Activated B cell treated with CpG ODN at 0.5 μM for 24 hours (primary cell): ENCODE measurements at regions not wholly inside any gene's neighbourhood (a gene's known extent, or its start where the extent isn't known, plus 50 kb on each side); places are given as distances from the start of the nearest gene placed in this dataset.

Source experiments
- ATAC-seq: fragments of 200-7000 bp; cut with Tn5 transposase; one replicate; pipeline ENCODE4 v1.10.0; 2021; ENCODE audit warnings: low read depth, mild to moderate bottlenecking, moderate library complexity
- CTCF ChIA-PET: fragments of 350-600 bp; sonication (Branson Sonifier 250); formaldehyde crosslinking; loops from one replicate; lab custom pipeline; 2021; ENCODE audit warnings: antibody characterized with exemption; lab: Charles Lee
- POLR2A ChIA-PET: fragments of 350-600 bp; sonication (Branson Sonifier 250); formaldehyde crosslinking; loops from one replicate; lab custom pipeline; 2021; ENCODE audit warnings: antibody characterized with exemption; lab: Charles Lee
- DNase-seq: peaks from one replicate; pipeline ENCODE4 v3.0.0; 2022
- H3K27ac Mint-ChIP-seq: one replicate; pipeline ENCODE4 v1.8.0; 2020; ENCODE audit warnings: mixed read lengths
- H3K27me3 Mint-ChIP-seq: one replicate; pipeline ENCODE4 v1.8.0; 2021; ENCODE audit warnings: mixed read lengths
- H3K36me3 Mint-ChIP-seq: one replicate; pipeline ENCODE4 v1.8.0; 2021; ENCODE audit warnings: low read depth, mixed read lengths
- H3K4me1 Mint-ChIP-seq: one replicate; pipeline ENCODE4 v1.8.0; 2021; ENCODE audit warnings: mixed read lengths
- H3K4me3 Mint-ChIP-seq: one replicate; pipeline ENCODE4 v1.8.0; 2020; ENCODE audit warnings: mild to moderate bottlenecking, mixed read lengths
- H3K9me3 Mint-ChIP-seq: one replicate; pipeline ENCODE4 v1.8.0; 2020; ENCODE audit warnings: mixed read lengths
- intact Hi-C: fragments of 100-400 bp; cut with micrococcal nuclease; formaldehyde crosslinking; loops from one replicate; pipeline ENCODE4 v1.15.1; 2024
- TF ChIP-seq, protein P1 (sequence below): fragments of 200-600 bp; IDR thresholded peaks from one replicate; pipeline ENCODE4 v1.8.0; 2022; ENCODE audit warnings: antibody characterized with exemption, mild to moderate bottlenecking

DNA sequence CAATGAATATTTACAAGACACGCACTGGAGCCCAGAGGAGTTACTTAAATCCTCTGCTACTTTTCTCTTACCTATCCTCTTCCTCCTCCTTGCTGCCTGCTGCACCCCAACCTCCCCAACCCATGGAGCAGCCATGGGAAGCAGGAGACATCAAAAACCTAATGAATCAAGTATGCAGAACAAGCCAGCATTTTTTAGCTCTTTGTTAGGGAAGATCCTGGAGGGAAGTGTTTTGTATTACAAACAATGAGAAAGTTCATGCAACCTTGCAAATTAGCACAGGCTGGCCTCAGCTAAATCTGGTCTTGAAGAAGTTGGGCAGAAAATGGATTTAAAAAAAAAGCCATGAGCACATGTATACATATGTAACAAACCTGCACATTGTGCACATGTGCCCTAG is 498.8 kb downstream of the KIF4B start:
- POLR2A ChIA-PET, result no interaction called here
- no peak overlapping the region for H3K27ac Mint-ChIP-seq
- ATAC-seq (no peak), DNase-seq (no peak)
- no peaks in the 10 kb centered on the region for H3K9me3 Mint-ChIP-seq
- H3K4me1 Mint-ChIP-seq, result no peaks in the 10 kb centered on the region
- CTCF ChIA-PET, result no interaction called here
- TF ChIP-seq, protein P1, sequence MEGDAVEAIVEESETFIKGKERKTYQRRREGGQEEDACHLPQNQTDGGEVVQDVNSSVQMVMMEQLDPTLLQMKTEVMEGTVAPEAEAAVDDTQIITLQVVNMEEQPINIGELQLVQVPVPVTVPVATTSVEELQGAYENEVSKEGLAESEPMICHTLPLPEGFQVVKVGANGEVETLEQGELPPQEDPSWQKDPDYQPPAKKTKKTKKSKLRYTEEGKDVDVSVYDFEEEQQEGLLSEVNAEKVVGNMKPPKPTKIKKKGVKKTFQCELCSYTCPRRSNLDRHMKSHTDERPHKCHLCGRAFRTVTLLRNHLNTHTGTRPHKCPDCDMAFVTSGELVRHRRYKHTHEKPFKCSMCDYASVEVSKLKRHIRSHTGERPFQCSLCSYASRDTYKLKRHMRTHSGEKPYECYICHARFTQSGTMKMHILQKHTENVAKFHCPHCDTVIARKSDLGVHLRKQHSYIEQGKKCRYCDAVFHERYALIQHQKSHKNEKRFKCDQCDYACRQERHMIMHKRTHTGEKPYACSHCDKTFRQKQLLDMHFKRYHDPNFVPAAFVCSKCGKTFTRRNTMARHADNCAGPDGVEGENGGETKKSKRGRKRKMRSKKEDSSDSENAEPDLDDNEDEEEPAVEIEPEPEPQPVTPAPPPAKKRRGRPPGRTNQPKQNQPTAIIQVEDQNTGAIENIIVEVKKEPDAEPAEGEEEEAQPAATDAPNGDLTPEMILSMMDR, result no peak
- H3K36me3 Mint-ChIP-seq, result no peaks in the 10 kb centered on the region
- intact Hi-C loops, result no loop called here
- no peaks in the 10 kb centered on the region for H3K27me3 Mint-ChIP-seq
- H3K4me3 Mint-ChIP-seq, result no peak overlapping the region

DNA sequence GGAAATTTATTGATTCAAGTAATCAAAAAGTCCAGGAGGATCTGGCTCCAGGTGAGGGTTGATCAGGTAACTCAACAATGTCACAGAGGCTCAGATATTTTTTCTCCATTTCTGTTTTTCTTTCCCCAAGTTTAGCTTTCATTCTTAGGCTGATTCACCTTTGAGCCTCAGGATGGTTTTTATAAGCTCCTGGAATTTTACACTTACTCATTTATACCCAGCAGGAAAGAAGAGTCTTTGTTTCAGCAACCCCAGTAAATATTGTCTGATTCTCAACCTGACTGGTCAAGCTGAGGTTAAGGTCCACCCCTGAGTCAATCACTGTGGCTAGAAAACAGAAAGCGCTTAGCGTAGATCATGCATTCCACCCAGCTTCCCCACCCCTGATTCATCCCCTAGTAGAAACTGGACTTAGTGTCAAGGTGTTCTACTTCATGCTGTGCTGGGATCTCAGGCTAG is 500.6 kb downstream of the KIF4B start:
- intact Hi-C loops, result no loop called here
- Mint-ChIP-seq H3K4me1 (no peaks in the 10 kb centered on the region), H3K36me3 (no peaks in the 10 kb centered on the region), H3K27me3 (no peaks in the 10 kb centered on the region), H3K9me3 (no peaks in the 10 kb centered on the region), H3K27ac (no peak overlapping the region), H3K4me3 (no peak overlapping the region)
- DNase-seq (no peak), ATAC-seq (no peak)
- TF ChIP-seq, protein P1, result no peak
- CTCF ChIA-PET, result no interaction called here
- POLR2A ChIA-PET, result no interaction called here

DNA sequence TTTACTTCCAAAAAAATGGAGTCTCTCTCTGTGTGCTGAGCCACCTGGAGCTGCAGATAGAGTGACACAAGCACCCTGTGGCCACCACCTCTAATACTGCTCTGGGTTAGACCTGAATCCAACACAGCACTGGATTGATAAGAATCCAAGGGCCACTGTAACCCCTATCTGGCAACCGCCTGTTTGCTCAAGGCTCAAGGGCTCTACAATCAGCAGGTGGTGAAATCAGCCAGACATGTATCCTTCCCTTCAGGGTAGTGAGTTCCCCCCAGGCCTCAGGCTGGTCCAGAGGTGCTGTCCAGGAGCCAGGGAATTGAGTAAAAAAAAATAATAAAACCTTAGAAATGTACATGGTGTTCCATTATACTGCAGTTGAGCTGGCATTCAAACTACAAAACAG is 509.0 kb downstream of the KIF4B start:
- no peak for DNase-seq

DNA sequence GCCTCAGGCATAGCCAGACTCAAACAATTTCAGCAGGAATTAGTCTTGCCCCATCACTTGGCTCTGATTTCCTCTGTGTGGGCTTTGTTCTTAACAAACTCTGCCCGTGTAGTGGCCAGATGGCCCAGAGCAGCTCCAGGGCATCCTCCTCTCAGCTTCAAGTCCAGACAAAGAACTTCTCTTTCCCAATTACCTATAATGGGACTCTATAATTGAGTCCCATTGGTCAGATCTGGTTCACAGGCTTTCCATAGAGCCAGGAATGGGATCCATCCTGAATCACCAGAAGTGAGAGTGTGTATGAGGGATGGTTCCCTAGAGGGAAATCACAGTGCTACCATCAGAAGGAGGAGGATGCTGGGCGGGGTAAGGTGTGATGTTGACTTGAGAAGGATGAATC is 515.8 kb downstream of the KIF4B start:
- no peak for ATAC-seq
- intact Hi-C loops, result no loop called here
- Mint-ChIP-seq H3K36me3 (no peaks in the 10 kb centered on the region), H3K27ac (no peak overlapping the region), H3K4me3 (no peak overlapping the region), H3K27me3 (no peaks in the 10 kb centered on the region), H3K4me1 (no peaks in the 10 kb centered on the region), H3K9me3 (no peaks in the 10 kb centered on the region)
- POLR2A ChIA-PET, result no interaction called here
- TF ChIP-seq, protein P1, result no peak
- DNase-seq, result no peak
- CTCF ChIA-PET, result no interaction called here

More for the DNA sequence above, 509.0 kb downstream of the KIF4B start:
- intact Hi-C loops, result no loop called here
- POLR2A ChIA-PET, result no interaction called here
- CTCF ChIA-PET, result no interaction called here
- Mint-ChIP-seq H3K27ac (no peak overlapping the region), H3K4me3 (no peak overlapping the region), H3K36me3 (no peaks in the 10 kb centered on the region), H3K9me3 (no peaks in the 10 kb centered on the region), H3K4me1 (no peaks in the 10 kb centered on the region), H3K27me3 (no peaks in the 10 kb centered on the region)
- TF ChIP-seq, protein P1, result no peak
- ATAC-seq, result no peak

DNA sequence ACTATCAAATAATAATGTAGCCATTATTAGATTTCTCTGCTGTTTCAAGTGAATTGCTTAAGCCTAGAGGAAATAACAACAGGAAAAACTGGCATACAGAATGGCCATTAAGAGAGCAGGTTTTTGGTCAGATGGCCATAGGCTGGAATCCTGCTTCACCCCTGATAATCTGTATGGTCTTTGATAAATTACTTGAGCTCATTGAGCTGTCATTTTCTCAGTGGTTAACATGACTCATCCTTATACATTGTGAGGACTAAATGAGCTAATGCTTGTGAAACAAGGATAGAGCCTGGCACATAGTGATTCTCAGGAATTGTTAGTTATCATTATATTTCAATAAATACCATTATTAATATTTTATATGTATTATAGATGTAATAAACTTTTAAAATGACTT is 516.5 kb downstream of the KIF4B start:
- CTCF ChIA-PET, result no interaction called here
- intact Hi-C loops, result no loop called here
- POLR2A ChIA-PET, result no interaction called here
- TF ChIP-seq, protein P1, result no peak
- DNase-seq, result no peak
- ATAC-seq, result no peak
- Mint-ChIP-seq H3K27me3 (no peaks in the 10 kb centered on the region), H3K4me3 (no peak overlapping the region), H3K9me3 (no peaks in the 10 kb centered on the region), H3K4me1 (no peaks in the 10 kb centered on the region), H3K27ac (no peak overlapping the region), H3K36me3 (no peaks in the 10 kb centered on the region)
